ENCODE measurements at regions not wholly inside any gene's neighbourhood (a gene's known extent, or its start where the extent isn't known, plus 50 kb on each side); places are given as distances from the start of the nearest gene placed in this dataset.
"Not testable (repeated sequence)": the region's sequence is repeated elsewhere in the genome, so short reads cannot be mapped to it uniquely, and the experiment has no call there.

DNA sequence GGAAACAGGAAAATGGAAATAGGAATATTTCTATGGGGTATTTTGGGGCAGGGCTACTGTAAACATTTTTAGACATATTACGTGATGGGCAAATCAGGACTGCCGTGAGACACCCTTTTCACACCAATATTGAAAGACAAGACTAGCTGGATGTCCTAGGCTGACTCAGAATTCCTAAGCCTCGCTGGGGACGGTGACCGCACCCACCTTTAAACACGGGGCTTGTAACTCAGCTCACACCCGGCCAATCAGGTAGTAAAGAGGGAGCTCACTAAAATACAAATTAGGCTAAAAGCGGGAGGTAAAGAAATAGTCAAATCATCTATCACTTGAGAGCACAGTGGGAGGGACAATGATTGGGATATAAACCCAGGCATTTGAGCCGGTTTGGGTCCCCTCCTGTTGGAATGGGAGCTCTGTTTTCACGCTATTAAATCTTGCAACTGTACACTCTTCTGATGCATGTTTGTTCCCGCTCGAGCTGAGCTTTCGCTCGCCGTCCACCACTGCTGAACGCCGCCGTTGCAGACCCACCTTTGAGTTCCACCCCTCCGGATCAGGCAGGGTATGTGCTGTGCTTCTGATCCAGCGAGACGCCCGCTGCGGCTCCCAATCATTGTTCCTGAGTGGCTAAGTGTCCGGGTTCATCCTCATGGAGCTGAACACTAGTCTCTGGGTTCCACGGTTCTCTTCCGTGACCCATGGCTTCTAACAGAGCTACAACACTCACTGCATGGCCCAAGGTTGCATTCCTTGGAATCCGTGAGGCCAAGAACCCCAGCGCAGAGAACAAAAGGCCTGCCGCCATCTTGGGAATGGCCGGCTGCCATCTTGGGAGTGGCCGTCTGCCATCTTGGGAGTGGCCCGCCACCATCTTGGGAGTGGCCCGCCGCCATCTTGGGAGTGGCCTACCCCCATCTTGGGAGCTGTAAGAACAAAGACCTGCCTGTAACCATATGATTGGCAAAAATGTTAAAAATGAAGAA is 152.6 kb downstream of the CRLF2 start:
- DNase-seq (ENCODE audit: low read depth), result no peak

DNA sequence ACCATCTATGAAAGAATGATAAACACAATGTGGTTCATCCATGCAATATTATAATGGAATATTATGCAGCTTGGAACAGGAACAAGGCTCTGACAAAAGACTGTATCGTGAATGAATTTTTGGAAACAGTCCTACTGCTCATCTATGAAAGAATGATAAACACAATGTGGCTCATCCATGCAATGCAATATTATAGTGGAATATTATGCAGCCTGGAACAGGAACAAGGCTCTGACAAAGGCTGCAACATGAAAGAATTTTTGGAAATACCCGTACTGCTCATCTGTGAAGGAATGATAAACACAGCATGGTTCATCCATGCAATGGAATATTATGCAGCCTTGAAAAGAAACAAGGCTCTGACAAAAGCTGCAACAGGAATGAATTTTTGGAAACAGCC is 158.8 kb downstream of the CRLF2 start:
- not testable (repeated sequence) for DNase-seq (ENCODE audit: low read depth)

GRCh38 chrX:1053072-1053471 is 159.4 kb downstream of the CRLF2 start:
- DNase-seq (ENCODE audit: low read depth), result no peak

DNA sequence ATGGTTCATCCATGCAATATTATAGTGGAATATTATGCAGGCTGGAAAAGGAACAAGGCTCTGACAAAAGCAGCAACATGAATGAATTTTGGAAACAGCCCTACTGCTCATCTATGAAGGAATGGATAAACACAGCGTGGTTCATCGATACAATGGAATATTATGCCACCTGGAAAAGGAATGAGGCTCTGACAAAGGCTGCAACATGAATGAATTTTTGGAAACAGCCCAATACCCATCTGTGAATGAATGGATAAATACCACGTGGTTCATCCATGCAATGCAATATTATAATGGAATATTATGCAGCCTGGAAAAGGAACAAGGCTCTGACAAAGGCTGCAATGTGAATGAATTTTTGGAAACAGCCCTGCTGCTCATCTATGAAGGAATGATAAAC is 160.4 kb downstream of the CRLF2 start:
- DNase-seq (ENCODE audit: low read depth), result no peak

DNA sequence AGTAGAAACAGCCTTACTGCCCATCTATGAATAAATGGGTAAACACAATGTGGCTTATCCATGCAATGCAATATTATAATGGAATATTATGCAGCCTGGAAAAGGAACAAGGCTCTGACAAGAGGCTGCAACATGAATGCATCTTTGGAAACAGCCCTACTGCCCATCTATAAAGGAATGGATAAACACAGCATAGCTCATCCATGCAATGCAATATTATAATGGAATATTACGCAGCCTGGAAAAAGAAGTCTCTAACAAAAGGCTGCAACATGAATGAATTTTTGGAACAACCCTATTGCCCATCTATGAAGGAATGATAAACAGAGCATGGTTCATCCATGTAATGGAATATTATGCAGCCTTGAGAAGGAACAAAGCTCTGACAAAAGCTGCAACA is 161.0 kb downstream of the CRLF2 start:
- DNase-seq (ENCODE audit: low read depth), result no peak

- no peak for DNase-seq (ENCODE audit: low read depth)
These were observed 166.7 kb downstream of the CRLF2 start for GRCh38 chrX:1045680-1046314.

- DNase-seq (ENCODE audit: low read depth), result no peak
These were observed 171.4 kb downstream of the CRLF2 start for GRCh38 chrX:1041091-1041490.

DNA sequence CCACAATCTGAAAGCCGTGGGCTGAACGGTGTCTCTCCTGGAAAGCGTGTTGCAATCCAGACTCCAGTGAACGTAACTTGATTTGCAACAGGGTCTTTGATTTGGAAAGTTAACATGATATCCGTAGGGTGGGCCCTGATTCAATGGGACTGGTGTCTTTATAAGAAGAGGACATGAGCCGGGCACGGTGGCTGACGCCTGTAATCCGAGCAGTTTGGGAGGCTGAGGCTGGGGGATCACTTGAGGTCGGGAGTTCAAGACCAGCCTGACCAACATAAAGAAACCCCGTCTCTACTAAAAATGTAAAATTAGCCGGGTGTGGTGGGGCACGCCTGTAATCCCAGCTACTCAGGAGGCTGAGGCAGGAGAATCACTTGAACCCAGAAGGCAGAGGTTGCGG is 176.5 kb downstream of the CRLF2 start:
- DNase-seq (ENCODE audit: low read depth), result not testable (repeated sequence)

DNA sequence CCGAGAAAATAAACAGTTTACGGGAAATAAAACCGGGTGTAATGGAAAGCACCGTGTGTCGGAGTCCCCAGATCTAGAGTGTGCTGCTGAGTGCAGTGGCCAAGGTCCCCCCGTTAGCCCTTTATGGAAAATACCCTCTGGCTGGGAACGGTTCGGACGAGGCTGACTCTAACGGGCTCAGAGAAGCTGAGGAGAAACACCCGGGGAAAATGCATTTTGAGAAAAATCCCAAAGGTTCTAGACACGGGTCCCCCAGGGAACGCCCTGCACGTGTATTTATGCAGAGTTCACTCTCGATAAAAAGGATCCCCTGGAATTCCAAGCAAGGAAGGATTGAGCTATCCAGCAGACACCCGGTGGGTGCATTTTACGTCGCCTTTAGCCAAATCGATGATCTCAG is 177.2 kb downstream of the CRLF2 start:
- DNase-seq (ENCODE audit: low read depth), result no peak

- DNase-seq (ENCODE audit: low read depth), result no peak
These were observed 177.7 kb downstream of the CRLF2 start for GRCh38 chrX:1034717-1035116.

DNA sequence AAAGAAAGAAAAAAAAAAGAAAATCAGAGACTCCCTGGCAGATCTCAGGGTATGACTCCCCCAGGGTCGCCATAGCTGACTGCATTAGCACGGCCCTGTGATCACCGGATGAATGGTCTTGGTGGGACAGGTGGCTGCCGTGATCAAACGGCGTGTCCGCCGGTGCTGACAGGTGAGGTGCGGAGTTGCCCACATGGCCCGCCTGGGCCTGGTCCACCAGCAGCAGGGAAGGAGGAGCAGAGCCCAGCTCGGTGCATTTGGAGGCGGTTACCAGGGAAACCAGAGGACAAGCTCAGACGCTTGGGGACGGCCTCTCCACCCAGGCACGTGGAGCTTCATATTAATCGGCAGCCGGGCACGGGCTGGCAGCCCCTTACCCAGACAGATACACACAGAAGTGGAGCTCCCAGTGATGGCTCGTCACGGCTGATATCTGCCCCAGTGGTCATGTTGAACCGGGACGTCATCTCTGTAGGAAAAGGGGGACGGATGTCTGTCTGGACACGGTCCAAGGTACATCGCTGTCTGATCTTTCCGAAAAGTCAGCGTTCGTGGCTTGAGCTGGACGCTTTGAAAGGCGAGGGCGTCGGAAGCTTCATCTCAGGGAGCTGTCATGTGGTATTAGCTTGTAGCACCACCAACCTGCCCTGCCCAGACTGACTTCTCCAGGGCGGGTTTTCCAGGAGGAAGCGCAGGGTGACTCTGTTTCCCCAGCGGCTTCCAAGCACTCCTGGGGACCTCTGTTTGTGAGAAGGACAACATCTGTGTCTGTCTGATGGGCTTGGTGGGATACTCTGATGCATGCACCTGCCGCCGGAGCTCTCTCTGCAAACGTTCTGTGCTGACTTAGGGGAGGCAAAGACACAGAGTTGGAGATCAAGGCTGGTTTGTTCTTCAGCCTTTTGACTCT is 180.7 kb downstream of the CRLF2 start:
- no peak for DNase-seq (ENCODE audit: low read depth)

DNA sequence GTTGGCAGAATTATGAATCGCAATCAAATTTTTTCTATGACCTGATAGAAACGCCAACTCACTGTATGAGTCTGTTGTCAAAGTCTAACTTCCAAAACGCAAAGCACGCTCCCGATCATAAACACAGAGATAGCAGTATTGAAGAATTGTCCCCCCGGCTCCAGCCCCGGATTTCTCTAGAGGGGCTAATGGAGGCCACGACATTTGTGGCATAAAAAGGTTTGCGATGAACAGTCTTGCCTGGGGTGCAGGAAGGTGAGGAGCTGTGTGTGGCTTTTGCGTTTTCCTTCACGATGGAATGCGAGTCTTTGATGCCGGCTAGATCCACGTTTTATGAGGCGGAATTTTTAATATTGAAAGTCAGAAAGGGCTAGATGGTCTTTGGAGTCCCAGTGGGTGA is 183.0 kb downstream of the CRLF2 start:
- DNase-seq (ENCODE audit: low read depth), result no peak

DNA sequence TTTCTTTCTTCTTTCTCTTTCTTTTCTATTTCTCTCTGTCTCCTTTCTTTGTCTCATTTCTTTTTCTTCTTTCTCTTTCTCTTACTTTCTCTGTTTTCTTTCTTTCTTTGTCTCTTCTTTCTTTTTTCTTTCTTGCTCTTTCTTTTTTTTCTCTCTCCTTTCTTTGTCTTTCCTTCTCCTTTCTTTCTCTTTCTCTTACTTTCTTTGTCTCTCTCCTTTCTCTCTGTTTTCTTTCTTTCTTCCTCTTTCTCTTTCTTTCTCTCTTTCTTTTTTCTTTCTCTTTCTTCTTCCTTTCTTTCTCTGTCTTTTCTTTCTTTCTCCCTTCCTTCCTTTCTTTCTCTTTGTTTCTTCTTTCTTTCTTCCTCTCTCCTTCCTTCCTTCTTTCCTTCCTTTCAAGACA is 184.8 kb downstream of the CRLF2 start:
- DNase-seq (ENCODE audit: low read depth), result no peak

GRCh38 chrX:1027133-1027532 is 185.3 kb downstream of the CRLF2 start:
- no peak for DNase-seq (ENCODE audit: low read depth)

GRCh38 chrX:1026263-1027015 is 186.0 kb downstream of the CRLF2 start:
- no peak for DNase-seq (ENCODE audit: low read depth)

DNA sequence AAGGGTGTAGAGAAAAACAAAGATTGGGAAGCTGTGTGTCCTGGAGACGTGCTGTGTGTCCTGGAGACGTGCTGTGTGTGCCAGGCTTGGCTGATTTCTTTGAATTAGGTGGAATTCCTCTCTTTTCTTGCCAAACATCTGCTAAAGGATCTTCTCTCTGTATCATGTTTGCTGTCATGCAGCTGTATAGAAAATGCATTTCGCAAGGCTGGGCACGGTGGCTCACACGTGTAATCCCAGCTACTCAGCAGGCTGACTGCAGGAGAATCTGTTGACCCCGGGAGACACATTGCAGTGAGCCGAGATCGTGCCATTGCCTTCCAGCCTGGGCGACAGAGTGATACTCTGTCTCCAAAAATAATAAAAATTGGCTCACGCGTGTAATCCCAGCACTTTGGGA is 187.0 kb downstream of the CRLF2 start:
- DNase-seq (ENCODE audit: low read depth), result no peak

DNA sequence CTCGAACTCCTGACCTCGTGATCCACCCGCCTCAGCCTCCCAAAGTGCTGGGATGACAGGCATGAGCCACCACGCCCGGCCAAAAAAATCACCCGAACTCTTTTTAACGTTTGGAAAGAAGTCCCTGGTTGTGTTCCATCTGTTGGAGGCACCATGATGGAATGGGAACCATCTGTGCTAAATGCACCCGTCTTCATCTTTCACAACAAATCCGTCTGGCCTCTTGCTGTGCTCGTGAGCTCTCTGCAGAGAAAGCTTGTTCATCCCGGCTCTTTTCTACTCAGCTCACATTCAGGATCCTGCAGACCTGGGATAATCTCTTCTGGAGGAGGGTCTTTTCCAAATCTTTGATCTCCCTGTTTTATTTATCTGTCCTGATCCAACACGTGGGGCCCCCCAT is 188.8 kb downstream of the CRLF2 start:
- no peak for DNase-seq (ENCODE audit: low read depth)

DNA sequence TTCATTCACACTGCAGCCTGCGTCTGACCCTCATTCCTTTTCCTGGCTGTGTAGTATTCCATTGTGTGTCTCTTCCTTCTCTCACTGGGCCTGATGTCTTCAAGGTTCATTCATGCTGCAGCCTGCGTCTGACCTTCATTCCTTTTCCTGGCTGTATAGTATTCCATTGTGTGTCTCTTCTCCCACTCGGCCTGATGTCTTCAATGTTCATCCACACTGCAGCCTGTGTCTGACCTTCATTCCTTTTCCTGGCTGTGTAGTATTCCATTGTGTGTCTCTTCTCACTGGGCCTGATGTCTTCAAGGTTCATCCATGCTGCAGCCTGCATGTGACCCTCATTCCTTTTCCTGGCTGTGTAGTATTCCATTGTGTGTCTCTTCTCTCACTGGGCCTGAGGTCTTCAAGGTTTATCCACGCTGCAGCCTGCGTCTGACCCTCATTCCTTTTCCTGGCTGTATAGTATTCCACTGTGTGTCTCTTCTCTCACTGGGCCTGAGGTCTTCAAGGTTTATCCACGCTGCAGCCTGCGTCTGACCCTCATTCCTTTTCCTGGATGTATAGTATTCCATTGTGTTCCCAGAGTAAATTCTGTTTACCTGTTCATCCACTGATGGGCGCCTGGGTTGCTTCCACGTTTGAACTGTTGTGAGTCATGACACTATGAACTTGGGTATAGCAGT is 191.0 kb downstream of the CRLF2 start:
- not testable (repeated sequence) for DNase-seq (ENCODE audit: low read depth)

- DNase-seq (ENCODE audit: low read depth), result no peak
These were observed 191.7 kb downstream of the CRLF2 start for GRCh38 chrX:1020634-1021166.

GRCh38 chrX:1016926-1017325 is 195.5 kb downstream of the CRLF2 start:
- not testable (repeated sequence) for DNase-seq (ENCODE audit: low read depth)

GRCh38 chrX:1016281-1016680 is 196.2 kb downstream of the CRLF2 start:
- not testable (repeated sequence) for DNase-seq (ENCODE audit: low read depth)

All from activated gamma-delta T cell treated with anti-CD3 and anti-CD28 coated beads, Interleukin-2, amount 50 U/mL, for 16 hours (primary cell).